GM18502 (cell line): ENCODE measurements at regions not wholly inside any gene's neighbourhood (a gene's known extent, or its start where the extent isn't known, plus 50 kb on each side); places are given as distances from the start of the nearest gene placed in this dataset.
"Not testable (repeated sequence)": the region's sequence is repeated elsewhere in the genome, so short reads cannot be mapped to it uniquely, and the experiment has no call there.

Experiments
- ATAC-seq: cut with Tn5 transposase; IDR thresholded peaks from one replicate; pipeline ENCODE4 v1.9.1; 2021; ENCODE audit warnings: mild to moderate bottlenecking; ENCODE audit not compliant: unreplicated experiment, poor library complexity

DNA sequence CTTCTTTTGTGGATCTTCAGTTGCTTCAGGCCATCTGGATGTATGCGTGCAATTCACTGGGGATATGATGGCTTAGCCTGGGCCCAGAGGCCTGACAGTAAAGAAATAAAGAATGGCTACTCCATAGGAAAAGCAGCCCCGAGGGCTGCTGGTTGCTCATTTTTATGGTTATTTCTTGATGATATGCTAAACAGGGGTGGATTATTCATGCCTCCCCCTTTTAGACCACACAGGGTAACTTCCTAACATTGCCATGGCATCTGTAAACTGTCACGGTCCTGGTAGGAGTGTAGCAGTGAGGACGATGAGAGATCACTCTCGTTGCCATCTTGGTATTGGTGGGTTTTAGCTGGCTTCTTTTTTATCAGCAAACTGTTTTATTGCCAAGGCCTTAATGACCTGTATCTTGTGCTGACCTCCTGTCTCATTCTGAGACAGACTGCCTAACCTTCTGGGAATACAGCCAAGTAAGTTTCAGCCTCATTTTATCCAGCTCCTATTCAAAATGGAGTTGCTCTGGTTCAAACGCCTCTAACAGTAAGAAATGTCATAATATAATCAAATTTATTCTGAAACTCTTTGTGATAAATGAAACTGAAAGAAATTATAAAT lies 60.5 kb downstream of the DSEL start:
- ATAC-seq = no peak

DNA sequence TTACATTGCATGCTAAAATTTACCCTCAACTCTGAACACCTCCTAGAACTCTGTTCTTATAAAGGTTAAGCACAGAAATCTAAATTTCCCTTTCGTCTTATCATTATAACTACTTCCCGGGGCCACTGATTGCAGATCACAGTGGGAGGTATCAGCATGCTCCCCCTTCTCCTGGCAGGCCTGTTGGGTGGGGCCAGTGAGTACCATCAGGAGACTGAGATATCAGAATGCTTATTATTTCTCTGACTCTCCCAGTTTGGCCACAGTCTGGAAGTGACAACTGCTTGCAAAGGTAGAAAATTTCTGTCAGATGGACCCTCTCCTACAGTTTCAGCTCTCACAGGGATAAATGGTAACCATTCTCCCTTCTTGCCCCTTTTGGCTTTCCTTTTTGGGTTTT lies 62.6 kb downstream of the DSEL start:
- ATAC-seq = no peak

DNA sequence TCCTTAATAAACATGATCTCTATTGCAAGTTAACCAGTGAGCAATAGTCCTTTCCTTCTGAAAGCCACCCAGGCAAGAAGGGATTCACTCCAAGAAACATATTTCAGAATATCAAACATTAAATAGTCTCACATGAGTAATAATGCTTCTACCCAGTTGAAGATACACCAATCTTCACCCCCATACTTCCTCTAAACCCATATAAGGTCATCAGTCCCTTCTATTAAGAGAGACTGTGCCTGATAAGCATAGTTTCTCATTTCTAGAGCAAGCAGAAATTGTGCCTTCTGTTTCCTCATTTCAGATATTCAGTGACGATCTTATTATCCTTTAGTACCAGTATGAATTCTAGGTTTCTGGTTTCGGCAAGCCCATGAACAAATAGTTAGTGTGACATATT lies 64.6 kb downstream of the DSEL start:
- no peak for ATAC-seq

DNA sequence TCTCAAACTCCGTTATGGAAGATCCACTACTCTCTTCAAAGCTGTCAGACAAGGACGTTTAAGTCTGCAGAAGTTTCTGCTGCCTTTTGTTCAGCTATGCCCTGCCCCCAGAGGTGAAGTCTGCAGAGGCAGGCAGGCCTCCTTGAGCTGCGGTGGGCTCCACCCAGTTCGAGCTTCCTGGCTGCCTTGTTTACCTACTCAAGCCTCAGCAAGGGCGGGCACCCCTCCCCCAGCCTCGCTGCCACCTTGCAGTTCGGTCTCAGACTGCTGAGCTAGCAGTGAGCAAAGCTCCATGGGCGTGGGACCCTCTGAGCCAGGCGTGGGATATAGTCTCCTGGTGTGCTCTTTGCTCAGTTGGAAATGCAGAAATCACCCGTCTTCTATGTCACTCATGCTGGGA lies 65.4 kb downstream of the DSEL start:
- ATAC-seq = not testable (repeated sequence)

DNA sequence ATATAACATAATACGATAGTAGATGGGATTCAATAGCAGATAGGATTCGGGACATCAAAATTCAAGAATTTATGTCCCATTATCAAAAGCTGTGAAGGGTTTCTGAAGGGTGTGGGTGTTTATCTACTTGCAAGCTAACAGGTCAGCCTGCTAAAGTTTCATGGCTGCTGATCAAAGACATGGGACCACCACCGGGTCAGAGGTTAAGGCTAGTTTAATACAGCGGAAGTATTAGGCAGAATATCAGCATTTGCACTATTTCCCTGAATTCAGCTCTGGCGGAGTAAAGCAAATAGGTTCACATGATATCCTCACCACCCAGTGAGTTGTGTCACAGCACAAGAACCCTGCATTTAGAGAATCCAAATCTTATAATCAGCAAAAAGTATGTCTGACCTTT lies 82.5 kb downstream of the DSEL start:
- ATAC-seq = no peak

DNA sequence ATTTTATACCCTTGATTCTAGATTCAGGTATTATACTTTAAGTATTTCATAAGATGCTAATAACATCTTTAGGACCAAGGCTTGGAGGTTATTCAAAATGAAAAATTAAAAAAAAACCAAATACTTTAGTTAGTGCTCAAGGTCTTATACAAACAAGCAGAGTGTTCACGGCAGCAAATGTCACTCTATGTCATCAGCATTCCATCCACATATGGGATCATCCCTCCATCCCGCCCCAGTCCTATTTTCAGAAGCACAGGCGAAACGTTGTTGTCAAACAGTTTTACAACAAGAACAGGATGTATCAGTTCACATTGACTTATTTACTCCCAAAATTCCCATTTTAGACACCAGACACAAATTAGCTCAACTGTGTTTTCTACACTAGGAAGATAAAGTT lies 83.7 kb downstream of the DSEL start:
- no peak for ATAC-seq

DNA sequence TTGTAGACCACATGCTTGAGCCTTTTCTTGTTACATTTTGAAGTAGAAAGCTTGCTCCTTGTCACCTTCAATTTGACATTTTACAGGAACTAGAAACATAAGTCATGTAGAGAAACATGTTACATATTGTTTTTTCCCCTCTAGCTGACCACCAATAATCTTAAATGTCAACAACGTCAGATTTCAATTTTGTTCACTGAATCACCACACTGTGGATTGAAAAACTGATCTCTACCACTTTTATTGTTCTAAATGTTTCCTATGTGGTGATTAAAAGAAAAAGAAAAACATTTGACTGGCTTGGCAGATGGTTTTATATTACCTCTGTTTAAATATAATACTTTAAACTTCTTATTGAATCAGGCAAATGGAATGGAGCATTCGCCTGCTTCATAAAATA lies 87.7 kb downstream of the DSEL start:
- no peak for ATAC-seq

DNA sequence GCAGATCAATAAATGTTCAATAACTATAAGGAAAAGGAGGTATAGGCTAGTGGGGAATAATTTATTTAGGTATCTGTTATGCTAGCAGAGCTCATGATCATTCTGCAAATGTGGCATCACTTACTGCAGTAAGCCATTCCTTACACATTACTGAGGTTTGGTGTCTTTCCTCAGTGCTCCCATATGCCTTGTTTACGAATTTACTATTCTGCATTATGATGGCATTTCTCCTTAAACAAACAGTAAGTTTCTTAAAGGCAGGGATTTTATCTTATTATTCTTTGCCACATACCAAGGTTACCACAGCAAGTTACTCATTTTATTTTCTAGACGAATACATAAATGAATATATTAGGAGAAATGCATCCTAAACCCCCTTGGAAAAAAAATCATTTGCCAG lies 88.4 kb downstream of the DSEL start:
- no peak for ATAC-seq

DNA sequence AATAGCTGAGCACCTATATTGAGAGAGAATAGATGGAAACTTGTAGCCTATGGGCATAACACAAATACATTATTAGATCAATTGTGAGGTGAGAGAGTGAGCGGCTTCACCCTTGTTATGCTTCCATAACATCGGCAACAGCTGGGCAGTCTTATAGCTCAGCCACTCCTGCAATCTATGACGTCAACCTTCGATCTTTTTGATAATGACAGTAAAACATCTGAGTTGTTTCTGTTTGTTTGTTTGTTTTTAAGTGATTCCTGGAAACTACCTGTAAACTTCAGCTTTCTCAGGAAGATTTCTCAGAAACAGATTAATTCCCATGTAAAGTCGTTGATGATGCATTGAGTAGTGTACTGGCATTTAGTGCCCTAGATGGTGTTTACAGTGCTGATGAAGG lies 90.0 kb downstream of the DSEL start:
- ATAC-seq = no peak

DNA sequence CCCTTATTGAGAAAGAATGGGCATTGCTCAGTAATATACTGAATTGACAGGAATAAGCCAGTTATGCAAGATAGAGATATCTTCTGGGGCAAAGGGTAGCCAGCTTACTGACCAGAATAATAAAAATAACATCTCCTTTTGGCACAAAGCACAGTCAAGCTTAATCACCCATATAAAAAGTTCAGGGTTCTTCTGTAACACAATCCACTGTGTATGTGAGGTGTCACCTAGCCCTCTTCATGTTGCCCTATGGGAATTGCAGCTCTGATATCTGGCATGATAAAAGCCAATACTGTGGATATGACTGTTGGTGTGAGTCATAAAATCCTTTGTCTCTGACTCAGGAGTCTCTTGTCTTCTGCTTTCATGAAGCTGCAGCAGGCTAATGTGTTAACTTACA lies 90.8 kb downstream of the DSEL start:
- ATAC-seq = no peak

DNA sequence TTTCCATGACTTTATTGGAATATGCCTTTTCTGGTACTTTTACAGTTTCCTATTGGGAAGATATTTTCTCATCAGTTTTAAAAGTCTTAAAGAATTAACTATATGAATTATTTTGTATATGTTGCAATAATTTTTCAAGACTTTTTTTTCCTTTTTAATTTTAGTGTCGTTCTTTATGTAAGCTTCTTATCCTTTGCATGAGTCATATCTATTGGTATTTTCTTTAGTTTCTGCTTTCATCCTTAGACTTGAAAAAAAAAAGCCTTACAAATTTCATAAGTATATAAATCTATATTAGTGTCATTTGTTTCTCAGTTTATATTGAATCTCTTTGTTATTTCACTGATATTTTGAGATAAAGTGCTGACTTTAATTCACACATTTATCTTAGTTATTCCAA lies 94.9 kb downstream of the DSEL start:
- no peak for ATAC-seq

DNA sequence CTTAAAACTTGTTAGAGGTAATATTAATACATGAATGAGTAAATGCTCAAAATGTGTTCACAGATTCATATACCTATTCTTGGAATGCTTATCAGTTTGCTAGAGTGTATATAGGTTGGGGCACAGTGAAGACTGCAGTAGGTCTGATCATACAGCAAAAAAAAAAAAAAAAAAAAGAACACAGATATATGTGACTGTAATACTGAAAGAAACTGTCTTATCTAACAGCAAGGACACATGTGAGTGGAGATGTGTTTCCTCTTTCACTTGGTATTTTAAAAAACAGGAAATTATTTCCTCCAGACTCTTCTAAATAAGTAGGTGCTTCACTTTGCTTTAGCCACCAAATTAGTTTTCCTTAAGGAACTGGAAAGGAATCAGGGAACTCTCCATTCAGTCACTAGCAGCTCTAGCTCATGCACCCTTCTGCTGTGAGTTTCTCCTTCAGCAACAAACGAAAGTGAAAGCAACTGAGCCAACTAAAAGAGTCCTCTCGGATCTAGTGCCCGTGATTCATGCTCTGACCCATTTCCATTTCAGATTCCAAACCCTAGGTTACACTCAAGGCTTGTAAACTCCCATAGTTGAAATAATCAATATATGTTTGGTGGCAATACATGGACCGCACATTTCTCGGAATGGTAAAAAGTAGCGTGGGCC lies 98.5 kb downstream of the DSEL start:
- ATAC-seq = peak; percentile 85

DNA sequence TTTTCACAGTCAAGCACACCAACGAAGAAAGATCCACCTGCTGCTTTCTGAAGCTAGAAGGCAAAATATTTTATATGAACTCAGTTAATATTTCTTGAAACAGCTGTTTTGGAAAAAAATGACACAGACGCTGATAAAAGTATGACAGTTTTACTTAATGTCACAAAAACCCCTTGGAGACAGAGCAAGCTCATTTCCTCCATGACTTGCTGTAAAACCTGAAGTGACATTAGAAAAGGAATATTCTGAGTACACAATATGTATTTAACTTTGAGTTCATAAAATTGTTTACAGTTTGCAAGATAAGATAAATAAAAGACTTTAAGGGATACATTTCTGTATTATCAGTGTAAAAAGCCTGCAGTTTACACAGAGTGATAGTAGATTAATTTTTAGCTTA lies 105.4 kb downstream of the DSEL start:
- no peak for ATAC-seq

DNA sequence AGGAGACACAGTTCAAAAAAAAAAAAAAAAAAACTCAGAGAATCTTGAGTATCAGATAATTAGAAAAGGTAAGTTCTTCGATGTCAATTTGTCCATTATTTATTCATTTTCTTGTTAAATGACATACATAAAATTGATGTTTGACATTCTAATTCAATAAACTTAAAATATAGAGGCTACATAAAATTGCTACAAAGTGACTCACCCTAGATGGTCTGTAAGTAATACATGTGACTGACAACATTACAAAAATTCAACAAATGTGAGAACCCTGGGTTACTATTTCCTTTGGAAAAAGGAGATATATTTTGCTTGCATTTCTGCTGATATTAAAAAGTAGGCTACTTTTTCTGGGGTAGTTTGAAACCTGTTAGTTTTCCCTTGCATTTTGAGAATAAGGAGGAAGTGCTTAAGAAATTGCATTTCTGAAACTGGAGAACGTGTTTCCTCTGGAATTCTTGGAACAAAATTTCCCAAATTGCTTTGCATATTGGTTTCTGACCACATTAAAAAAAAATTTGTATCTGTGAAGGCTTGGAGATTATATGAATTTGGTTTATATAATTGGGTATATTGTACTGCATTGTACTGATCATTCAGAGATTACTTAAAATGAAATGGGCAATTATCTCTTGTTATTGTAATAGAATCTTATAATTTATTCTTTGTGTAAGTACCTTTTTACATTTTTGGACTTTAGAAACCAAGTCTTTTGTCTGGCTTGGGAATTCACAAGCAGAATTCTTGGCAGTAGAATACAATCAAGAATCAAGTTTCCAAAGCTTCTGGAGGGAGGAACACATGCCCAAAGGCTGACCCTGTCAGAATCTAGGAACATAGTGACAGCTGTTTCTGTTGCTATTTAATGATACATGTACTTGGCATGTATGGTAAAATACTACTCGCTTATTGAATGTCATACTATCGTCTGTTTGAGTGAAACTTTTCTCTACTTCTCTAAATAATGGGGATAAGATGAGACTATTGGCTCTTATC lies 106.1 kb downstream of the DSEL start:
- ATAC-seq = no peak

DNA sequence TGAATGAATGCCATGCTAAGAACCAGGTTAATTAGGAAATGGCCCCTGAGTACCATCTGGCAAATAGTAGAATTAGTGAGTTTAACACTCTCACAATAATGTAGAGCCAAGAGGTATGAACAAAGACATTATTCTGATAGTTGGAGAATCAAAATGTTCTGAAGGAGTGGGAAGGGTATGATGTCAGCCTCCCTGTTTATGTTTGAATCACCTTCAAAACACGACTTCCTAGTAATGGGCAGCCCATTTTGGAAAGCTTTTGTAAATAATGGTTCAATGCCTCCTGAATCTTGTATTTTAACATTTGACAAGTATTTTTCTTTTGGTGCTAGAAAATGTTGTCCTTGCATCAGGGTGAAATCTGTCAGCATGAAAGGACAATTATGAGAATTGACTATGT lies 108.3 kb downstream of the DSEL start:
- no peak for ATAC-seq

DNA sequence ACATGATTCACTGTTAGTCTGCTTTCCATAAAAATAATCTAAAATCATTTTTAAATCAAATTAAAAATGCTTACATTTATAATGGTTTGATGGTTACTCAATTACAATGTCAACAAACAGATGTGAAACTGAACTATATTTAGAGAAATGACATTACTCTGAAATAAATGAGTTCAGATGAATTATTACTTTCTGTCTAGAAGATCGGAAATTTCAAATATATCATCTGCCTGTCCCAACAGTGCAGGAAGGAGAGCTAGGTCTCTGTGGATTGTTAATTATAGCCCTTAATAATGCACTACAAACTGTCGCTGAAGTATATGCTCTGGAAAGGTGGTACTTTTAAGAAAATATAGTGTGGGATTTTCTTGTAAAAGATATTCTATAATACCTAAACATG lies 109.8 kb downstream of the DSEL start:
- ATAC-seq = no peak

DNA sequence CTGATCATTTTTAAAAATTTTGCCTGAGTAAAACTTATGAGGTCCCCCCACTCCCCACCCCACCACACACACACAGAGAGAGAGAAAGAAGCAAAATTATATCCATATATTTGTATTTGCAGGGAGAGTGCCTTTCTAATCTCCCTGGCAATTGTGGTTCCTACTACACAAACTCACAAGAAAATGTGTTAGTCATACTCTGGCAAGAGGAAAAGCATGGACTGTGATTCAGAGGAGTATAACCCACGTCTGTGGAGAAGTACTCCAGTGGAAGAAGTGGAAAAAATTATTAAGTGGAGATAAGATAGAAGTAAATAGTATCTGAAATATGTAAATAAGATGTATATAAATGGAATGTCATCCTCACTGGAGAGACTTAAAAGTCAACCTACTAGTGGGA lies 114.0 kb downstream of the DSEL start:
- no peak for ATAC-seq

DNA sequence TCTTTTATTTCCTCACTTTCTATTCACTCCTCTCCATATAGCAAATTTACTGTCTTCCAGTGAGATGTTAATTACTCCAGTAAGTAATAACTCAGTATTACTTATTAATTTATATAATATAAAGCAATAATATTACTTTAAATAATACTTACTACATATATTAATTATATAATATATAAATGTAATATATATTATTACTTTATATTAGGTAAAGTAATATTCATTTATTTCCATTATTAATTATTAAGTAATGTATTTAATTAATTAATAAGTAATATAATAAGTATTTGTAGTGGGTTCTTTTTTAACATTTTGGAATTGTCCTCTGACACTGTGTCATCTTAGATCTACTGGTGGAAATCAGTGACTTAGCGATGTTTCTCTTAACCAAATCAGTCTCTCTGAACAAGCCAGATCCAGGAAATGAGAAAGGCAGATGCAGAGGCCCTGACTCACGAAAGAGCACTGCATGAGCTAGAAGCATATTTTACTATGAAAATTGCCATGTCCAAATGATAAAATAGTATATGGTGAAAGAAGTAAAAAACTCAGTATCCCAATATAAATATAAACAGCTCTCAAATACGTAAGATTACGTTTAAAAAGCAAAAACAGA lies 115.9 kb downstream of the DSEL start:
- ATAC-seq = no peak

DNA sequence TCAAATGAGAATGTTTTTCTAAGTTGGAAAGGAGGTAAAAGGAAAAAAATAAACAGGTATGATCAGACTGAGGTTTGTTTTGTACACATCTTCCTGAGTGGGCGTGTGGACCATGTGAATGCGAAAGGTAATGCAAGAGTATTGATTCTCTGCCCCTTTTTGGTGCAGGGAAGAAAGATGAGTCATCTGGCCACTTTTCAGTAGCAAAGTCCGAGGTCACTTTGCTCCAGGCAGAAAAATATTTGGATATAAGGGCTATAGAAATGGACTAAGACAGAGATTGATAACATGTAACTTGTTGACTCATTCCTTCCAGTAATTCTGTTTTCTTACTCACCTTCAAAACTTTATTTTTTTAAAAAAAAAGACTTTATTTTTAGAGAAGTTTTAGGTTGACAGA lies 130.5 kb downstream of the DSEL start:
- ATAC-seq = no peak

DNA sequence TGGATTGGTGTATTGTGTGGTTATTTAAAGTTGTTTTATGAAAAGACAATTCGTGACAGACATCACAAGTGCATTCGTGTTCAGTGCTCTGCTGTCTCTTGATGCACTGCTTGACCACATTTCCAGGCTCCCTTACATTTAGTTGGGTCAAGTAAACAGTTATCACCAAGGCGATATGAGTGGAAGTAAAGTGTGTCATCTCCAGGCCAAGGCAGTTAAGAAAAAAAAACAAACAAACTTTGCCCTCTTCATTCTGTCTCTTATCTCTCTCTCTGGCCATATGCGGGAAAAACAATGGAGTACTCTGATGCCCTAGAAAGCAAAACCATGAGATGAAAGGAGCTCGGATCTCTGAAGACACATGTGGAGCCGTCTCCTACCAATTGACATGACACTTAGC lies 131.1 kb downstream of the DSEL start:
- no peak for ATAC-seq

DNA sequence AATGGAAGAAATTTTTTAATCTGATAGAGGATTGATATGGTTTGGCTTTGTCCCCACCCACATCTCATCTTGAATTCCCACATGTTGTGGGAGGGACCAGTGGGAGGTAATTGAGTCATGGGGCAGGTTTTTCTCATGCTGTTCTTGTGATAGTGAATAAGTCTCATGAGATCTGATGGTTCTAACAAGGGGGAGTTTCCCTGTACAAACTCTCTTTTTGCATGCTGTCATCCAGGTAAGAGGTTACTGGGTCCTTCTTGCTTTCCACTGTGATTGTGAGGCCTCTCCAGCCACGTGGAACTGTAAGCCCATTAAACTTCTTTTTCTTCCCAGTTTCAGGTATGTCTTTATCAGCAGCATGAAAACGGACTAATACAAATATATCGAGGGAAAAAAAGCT lies 132.5 kb downstream of the DSEL start:
- ATAC-seq = not testable (repeated sequence)
